IPS DF 6.9 (cell line): ENCODE measurements at regions not wholly inside any gene's neighbourhood (a gene's known extent, or its start where the extent isn't known, plus 50 kb on each side); places are given as distances from the start of the nearest gene placed in this dataset.
"Not testable (repeated sequence)": the region's sequence is repeated elsewhere in the genome, so short reads cannot be mapped to it uniquely, and the experiment has no call there.

Source experiments
- DNase-seq: peaks from one replicate; pipeline ENCODE4 v3.0.0-alpha.2; 2013; ENCODE audit warnings: low read depth, low spot score
- H3K27ac ChIP-seq: one replicate; pipeline ENCODE4 v1.5.1; 2013; ENCODE audit warnings: low read length, control low read depth
- H3K27me3 ChIP-seq: 2 replicates; pipeline ENCODE4 v1.6.1; 2013; ENCODE audit warnings: mild to moderate bottlenecking, low read length; ENCODE audit not compliant: control insufficient read depth, insufficient read depth
- H3K36me3 ChIP-seq: 2 replicates; pipeline ENCODE4 v1.6.1; 2013; ENCODE audit warnings: low read length; ENCODE audit not compliant: control insufficient read depth, insufficient read depth
- H3K4me1 ChIP-seq: 2 replicates; pipeline ENCODE4 v1.6.1; 2013; ENCODE audit warnings: low read length; ENCODE audit not compliant: control insufficient read depth, insufficient read depth
- H3K4me3 ChIP-seq: 2 replicates; pipeline ENCODE4 v1.5.1; 2013; ENCODE audit warnings: mild to moderate bottlenecking, low read length
- H3K9me3 ChIP-seq: 2 replicates; pipeline ENCODE4 v1.6.1; 2013; ENCODE audit warnings: low read length, inconsistent platforms; ENCODE audit not compliant: control insufficient read depth, insufficient read depth
- WGBS: extraction: QIAGEN DNeasy Blood & Tissue Kit; methylation state at CpG from one replicate; pipeline ENCODE4 v1.1.7; 2013; ENCODE audit warnings: mixed read lengths, missing lambda C conversion rate; ENCODE audit not compliant: insufficient read length, insufficient coverage; 5-methylcytosine and 5-hydroxymethylcytosine counted together

GRCh38 chr17:65294181-65294719 is 157.1 kb downstream of the RGS9 start:
- H3K36me3 ChIP-seq, result no peaks in the 10 kb centered on the region
- WGBS, result no CpG with 5 or more reads among the region's 10 CpGs

GRCh38 chr17:65293584-65294180 is 156.5 kb downstream of the RGS9 start:
- no peaks in the 10 kb centered on the region for H3K36me3 ChIP-seq

More at GRCh38 chr17:65294181-65294719, 157.1 kb downstream of the RGS9 start:
- Histone ChIP-seq H3K9me3 (no peaks in the 10 kb centered on the region), H3K4me1 (peaks cover 6% of the 10 kb centered on the region; the same call in 1 of the 2 replicates), H3K27ac (no peak overlapping the region), H3K27me3 (no peaks in the 10 kb centered on the region), H3K4me3 (no peak overlapping the region)
- DNase-seq, result peak; percentile 70

GRCh38 chr17:65292430-65292829 is 155.3 kb downstream of the RGS9 start:
- Histone ChIP-seq H3K4me3 (no peak overlapping the region), H3K4me1 (peaks cover 6% of the 10 kb centered on the region; the same call in 1 of the 2 replicates), H3K36me3 (no peaks in the 10 kb centered on the region), H3K9me3 (no peaks in the 10 kb centered on the region), H3K27ac (no peak overlapping the region), H3K27me3 (no peaks in the 10 kb centered on the region)
- no peak for DNase-seq
- WGBS, result no CpG with 5 or more reads among the region's 11 CpGs

More at GRCh38 chr17:65293584-65294180, 156.5 kb downstream of the RGS9 start:
- H3K9me3 ChIP-seq, result no peaks in the 10 kb centered on the region
- H3K27me3 ChIP-seq, result no peaks in the 10 kb centered on the region
- no peak for DNase-seq
- H3K27ac ChIP-seq, result no peak overlapping the region
- no peak overlapping the region for H3K4me3 ChIP-seq
- no CpG with 5 or more reads among the region's 12 CpGs for WGBS
- peaks cover 6% of the 10 kb centered on the region; the same call in 1 of the 2 replicates for H3K4me1 ChIP-seq

- no CpG with 5 or more reads among the region's 7 CpGs for WGBS
Observed at GRCh38 chr17:65291301-65291700, 154.1 kb downstream of the RGS9 start.

GRCh38 chr17:65290616-65291015 is 153.4 kb downstream of the RGS9 start:
- peaks cover 6% of the 10 kb centered on the region; the same call in 1 of the 2 replicates for H3K4me1 ChIP-seq
- no peak for DNase-seq
- WGBS, result no CpG with 5 or more reads among the region's 8 CpGs
- no peaks in the 10 kb centered on the region for H3K36me3 ChIP-seq
- H3K4me3 ChIP-seq, result no peak overlapping the region
- no peaks in the 10 kb centered on the region for H3K9me3 ChIP-seq
- H3K27ac ChIP-seq, result no peak overlapping the region
- H3K27me3 ChIP-seq, result no peaks in the 10 kb centered on the region

More at GRCh38 chr17:65291301-65291700, 154.1 kb downstream of the RGS9 start:
- not testable (repeated sequence) for H3K27me3 ChIP-seq, H3K9me3 ChIP-seq, H3K36me3 ChIP-seq, H3K4me1 ChIP-seq, H3K27ac ChIP-seq, DNase-seq, H3K4me3 ChIP-seq

GRCh38 chr17:65290056-65290455 is 152.9 kb downstream of the RGS9 start:
- no peaks in the 10 kb centered on the region for H3K27me3 ChIP-seq
- H3K9me3 ChIP-seq, result no peaks in the 10 kb centered on the region
- DNase-seq, result no peak
- H3K4me3 ChIP-seq, result no peak overlapping the region
- no peaks in the 10 kb centered on the region for H3K36me3 ChIP-seq
- no CpG with 5 or more reads among the region's 1 CpG for WGBS
- no peak overlapping the region for H3K27ac ChIP-seq
- peaks cover 6% of the 10 kb centered on the region; the same call in 1 of the 2 replicates for H3K4me1 ChIP-seq

GRCh38 chr17:65287040-65287439 is 149.9 kb downstream of the RGS9 start:
- no peaks in the 10 kb centered on the region for H3K36me3 ChIP-seq
- no peaks in the 10 kb centered on the region for H3K9me3 ChIP-seq
- H3K27ac ChIP-seq, result no peak overlapping the region
- H3K27me3 ChIP-seq, result no peaks in the 10 kb centered on the region
- no peak for DNase-seq
- WGBS, result no CpG with 5 or more reads among the region's 4 CpGs
- no peak overlapping the region for H3K4me3 ChIP-seq
- H3K4me1 ChIP-seq, result peaks cover 1% of the 10 kb centered on the region; the same call in 1 of the 2 replicates

GRCh38 chr17:65283704-65284103 is 146.5 kb downstream of the RGS9 start:
- Histone ChIP-seq H3K9me3 (no peaks in the 10 kb centered on the region), H3K4me1 (no peaks in the 10 kb centered on the region), H3K27ac (no peak overlapping the region), H3K27me3 (no peaks in the 10 kb centered on the region), H3K36me3 (no peaks in the 10 kb centered on the region), H3K4me3 (no peak overlapping the region)
- DNase-seq, result no peak
- WGBS, result no CpG with 5 or more reads among the region's 7 CpGs

GRCh38 chr17:65279456-65279855 is 142.3 kb downstream of the RGS9 start:
- Histone ChIP-seq H3K4me3 (no peak overlapping the region), H3K27ac (no peak overlapping the region), H3K9me3 (no peaks in the 10 kb centered on the region), H3K36me3 (no peaks in the 10 kb centered on the region), H3K4me1 (no peaks in the 10 kb centered on the region), H3K27me3 (no peaks in the 10 kb centered on the region)
- no CpG with 5 or more reads among the region's 2 CpGs for WGBS
- DNase-seq, result no peak

GRCh38 chr17:65278820-65279184 is 141.6 kb downstream of the RGS9 start:
- Histone ChIP-seq H3K4me1 (no peaks in the 10 kb centered on the region), H3K4me3 (no peak overlapping the region), H3K36me3 (no peaks in the 10 kb centered on the region), H3K27me3 (no peaks in the 10 kb centered on the region), H3K27ac (no peak overlapping the region), H3K9me3 (no peaks in the 10 kb centered on the region)
- no CpG with 5 or more reads among the region's 10 CpGs for WGBS
- no peak for DNase-seq
